Coronary artery (tissue), 2 donors: ENCODE measurements at regions not wholly inside any gene's neighbourhood (a gene's known extent, or its start where the extent isn't known, plus 50 kb on each side); places are given as distances from the start of the nearest gene placed in this dataset.

Experiments
- DNase-seq: peaks from one replicate; pipeline ENCODE4 v3.0.0-alpha.2; 2017; ENCODE audit warnings: low spot score
- H3K27ac ChIP-seq, 2 donors: fragments of 200-600 bp; sonication (generic); one replicate each; pipeline ENCODE4 v1.5.1; 2016 to 2019
- H3K4me3 ChIP-seq: fragments of 200-600 bp; sonication (generic); 2 replicates; pipeline ENCODE4 v1.5.1; 2016; ENCODE audit warnings: mild to moderate bottlenecking, moderate library complexity
- TF ChIP-seq, protein P1 (sequence below): fragments of 200-600 bp; sonication (generic); IDR thresholded peaks from one replicate; pipeline ENCODE4 v1.5.1; 2019; ENCODE audit warnings: antibody characterized with exemption

DNA sequence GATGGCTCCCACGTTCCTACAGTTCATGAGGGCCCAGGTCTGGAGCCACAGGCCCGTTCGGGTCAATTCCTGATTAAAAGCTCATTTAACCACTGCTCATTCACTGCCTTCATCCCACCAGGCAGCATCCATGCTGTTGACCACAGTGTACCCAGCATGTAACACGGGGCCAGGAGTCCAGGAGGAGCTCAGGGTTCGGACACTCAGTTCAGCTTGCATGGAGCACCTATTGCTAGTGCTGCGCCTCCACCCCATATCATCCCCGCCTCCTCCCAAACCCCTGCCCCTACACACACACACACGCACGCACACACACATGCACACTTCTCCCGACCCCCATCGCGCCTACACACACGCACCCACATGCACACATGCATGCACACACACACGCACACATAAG, 72.9 kb upstream of the SNTG2 start:
- peak; percentile 28 for DNase-seq
- no peak overlapping the region for H3K4me3 ChIP-seq
- TF ChIP-seq, protein P1, sequence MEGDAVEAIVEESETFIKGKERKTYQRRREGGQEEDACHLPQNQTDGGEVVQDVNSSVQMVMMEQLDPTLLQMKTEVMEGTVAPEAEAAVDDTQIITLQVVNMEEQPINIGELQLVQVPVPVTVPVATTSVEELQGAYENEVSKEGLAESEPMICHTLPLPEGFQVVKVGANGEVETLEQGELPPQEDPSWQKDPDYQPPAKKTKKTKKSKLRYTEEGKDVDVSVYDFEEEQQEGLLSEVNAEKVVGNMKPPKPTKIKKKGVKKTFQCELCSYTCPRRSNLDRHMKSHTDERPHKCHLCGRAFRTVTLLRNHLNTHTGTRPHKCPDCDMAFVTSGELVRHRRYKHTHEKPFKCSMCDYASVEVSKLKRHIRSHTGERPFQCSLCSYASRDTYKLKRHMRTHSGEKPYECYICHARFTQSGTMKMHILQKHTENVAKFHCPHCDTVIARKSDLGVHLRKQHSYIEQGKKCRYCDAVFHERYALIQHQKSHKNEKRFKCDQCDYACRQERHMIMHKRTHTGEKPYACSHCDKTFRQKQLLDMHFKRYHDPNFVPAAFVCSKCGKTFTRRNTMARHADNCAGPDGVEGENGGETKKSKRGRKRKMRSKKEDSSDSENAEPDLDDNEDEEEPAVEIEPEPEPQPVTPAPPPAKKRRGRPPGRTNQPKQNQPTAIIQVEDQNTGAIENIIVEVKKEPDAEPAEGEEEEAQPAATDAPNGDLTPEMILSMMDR = no peak
- no peak overlapping the region for H3K27ac ChIP-seq

DNA sequence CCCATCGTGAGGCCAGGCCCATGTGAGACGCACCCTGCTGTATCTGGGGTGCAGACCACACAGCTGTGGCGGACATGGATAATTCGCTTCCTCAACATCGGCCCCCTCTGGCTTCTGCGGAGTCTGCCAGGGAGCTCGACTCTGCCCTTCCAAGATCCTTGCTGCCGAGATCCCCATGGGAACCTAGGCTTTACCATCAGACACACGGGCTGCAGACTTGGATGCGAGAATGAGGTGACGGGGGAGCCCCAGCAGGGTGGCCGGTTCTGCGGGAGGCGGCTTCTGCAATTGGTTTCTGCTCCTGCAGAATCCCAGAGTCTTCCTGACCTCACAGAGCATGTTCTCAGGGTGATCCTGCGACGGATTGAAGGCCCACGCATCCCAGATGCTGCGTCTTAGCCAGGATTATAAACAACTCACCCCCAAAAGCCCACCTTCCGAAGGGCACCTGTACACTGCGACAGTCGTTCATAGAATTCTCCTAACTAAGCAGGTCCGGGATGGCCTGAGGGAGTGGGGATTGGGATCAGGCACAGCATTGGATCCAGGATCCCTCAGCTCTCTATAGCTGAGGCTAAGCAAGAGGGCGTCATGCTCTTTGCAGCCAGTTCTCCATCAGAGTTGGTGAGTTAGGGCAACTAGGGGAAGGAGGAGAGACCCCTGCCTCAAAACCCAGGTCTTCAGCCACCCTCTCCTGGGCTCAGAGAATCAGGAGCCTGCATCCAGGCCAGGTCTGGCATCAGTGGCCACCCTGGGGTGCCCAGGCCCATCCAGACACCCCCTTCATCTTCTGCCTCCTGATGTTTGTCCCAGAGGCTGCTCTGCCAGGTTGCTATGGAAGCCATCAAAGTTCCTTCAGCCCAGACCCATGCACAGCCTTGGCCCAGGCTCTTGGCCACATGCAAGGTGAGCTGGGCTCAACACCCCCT, 74.7 kb upstream of the SNTG2 start:
- no peak overlapping the region for H3K4me3 ChIP-seq
- DNase-seq = peak; percentile 56
- TF ChIP-seq, protein P1 = no peak
- H3K27ac ChIP-seq = no peak overlapping the region

DNA sequence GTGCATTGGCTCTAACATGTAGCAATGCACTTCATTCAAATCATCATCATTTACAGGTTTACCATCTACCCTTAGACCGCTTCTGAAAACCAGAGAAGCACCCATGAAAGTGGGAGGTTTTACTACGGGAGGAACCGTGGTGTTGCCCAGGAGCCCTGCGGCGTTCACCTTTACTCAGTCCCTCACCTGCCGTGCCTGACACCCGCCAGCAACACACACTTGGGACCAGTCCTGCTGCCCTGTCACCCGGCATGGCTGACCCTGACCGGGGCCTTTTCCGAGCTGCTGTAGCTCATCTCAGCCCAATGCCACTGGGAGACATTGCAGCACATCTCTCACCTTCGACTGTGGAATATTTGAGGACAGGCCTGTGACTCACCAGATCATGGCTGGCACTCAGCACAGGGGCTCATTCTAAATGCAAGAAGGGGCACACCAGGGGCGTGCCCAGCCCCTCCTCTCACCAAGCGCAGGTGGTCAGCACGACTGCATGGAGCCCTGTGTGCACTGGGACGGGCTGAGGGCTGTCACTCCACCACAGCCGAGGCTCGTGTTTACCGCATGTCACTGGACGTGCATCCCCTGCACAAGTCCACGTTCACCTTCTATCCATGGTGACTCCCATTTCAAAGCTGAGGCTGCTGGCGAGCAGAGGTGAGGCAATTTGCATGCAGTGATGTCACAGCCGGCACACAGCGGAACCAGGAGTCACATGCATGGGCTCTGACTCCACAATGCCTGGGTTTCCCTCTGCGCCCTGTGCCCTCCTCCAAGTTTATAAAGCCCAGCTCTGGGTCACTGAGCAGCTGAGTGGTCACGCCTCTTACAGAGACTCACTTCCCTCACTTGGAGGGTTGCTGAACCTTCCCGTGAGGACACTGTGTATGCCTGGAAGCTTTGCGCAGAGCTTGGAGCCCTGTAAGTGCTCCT, 76.7 kb upstream of the SNTG2 start:
- Histone ChIP-seq H3K4me3 (no peak overlapping the region), H3K27ac (no peak overlapping the region)
- DNase-seq = peak; percentile 55
- TF ChIP-seq, protein P1 = no peak

- TF ChIP-seq, protein P1 = no peak
- H3K4me3 ChIP-seq = no peak overlapping the region
- peak; percentile 28 for DNase-seq
These were observed 77.6 kb upstream of the SNTG2 start for GRCh38 chr2:873027-873426.

GRCh38 chr2:871926-872680, 78.5 kb upstream of the SNTG2 start:
- no peak overlapping the region for H3K27ac ChIP-seq
- H3K4me3 ChIP-seq = no peak overlapping the region
- TF ChIP-seq, protein P1 = no peak
- DNase-seq = peak; percentile 46

More at GRCh38 chr2:873027-873426, 77.6 kb upstream of the SNTG2 start:
- H3K27ac ChIP-seq = no peak overlapping the region

GRCh38 chr2:871175-871727, 79.4 kb upstream of the SNTG2 start:
- peak; percentile 21 for DNase-seq
- TF ChIP-seq, protein P1 = no peak
- Histone ChIP-seq H3K4me3 (no peak overlapping the region), H3K27ac (no peak overlapping the region)
